Epithelial cell of esophagus (primary cell): ENCODE measurements at regions not wholly inside any gene's neighbourhood (a gene's known extent, or its start where the extent isn't known, plus 50 kb on each side); places are given as distances from the start of the nearest gene placed in this dataset.
A peak's percentile ranks its signal among the peaks of the same experiment; 100 is the strongest.

ENCODE experiments used
- DNase-seq: peaks from one replicate; pipeline ENCODE4 v3.0.0; 2010; ENCODE audit warnings: low read depth
- H3K4me3 ChIP-seq: 2 replicates; pipeline ENCODE4 v1.5.1; 2011; ENCODE audit warnings: mild to moderate bottlenecking, low read length, control low read depth
- TF ChIP-seq, protein P1 (sequence below): IDR thresholded peaks from 2 replicates; pipeline ENCODE4 v1.5.1; 2011; ENCODE audit warnings: low read depth, mild to moderate bottlenecking, low read length, control low read depth, inconsistent platforms; ENCODE audit not compliant: insufficient read depth; ENCODE audit errors: missing control alignments

DNA sequence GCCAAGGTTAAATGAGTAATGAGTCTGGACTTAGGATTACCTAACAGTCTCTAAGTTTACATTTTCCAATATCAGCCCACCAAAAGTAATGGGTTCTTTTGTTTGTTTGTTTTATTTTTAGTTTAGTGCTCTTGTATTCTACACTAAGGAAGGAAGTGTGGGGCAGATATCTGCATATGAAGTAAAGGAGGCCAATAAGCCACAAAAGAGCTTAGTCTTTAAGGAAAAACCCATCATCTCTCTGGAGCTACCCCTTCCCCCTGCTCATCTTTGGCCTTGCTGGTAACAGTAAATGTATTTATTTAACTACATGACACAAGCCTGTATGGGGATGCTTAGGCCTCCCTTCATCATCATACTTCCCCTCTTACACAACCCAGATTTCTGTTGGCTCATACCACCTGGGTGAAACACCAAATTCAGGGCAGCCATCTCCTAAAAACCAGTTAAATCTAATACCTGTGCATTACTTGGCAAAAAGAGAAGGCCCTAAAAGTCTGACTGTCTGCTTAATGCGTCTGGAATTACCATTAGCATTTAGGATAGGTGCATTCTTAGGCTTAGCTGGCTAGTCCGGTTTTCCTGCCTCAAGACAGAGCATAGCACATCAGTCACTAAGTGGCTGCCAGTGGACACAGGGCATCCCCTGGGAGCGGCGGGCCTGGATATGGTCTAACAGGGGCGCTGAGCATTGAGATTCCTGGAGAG, 96.8 kb upstream of the ADGRL2 start:
- TF ChIP-seq, protein P1, sequence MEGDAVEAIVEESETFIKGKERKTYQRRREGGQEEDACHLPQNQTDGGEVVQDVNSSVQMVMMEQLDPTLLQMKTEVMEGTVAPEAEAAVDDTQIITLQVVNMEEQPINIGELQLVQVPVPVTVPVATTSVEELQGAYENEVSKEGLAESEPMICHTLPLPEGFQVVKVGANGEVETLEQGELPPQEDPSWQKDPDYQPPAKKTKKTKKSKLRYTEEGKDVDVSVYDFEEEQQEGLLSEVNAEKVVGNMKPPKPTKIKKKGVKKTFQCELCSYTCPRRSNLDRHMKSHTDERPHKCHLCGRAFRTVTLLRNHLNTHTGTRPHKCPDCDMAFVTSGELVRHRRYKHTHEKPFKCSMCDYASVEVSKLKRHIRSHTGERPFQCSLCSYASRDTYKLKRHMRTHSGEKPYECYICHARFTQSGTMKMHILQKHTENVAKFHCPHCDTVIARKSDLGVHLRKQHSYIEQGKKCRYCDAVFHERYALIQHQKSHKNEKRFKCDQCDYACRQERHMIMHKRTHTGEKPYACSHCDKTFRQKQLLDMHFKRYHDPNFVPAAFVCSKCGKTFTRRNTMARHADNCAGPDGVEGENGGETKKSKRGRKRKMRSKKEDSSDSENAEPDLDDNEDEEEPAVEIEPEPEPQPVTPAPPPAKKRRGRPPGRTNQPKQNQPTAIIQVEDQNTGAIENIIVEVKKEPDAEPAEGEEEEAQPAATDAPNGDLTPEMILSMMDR: no peak
- peak overlapping the region; percentile 61 for H3K4me3 ChIP-seq
- peak; percentile 82 for DNase-seq

DNA sequence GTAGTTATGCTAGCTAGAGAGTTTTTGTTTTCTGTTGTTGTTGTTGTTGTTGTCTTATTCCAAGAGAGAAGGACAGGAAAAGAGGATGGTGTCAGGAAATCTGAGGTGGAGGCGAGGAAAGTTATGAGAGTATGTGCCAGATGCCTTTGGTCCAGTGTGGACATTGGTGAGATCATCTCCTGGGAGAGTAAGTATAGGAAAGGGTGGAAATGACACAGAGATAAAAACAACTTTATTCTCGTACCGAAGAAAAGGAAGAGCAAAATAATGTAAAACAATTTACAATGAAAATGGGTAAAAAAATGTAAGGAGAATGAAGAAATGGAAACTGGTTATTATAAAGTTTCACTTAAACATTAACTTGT, 97.4 kb upstream of the ADGRL2 start:
- H3K4me3 ChIP-seq: peak overlapping the region; percentile 61
- peak; percentile 69 for DNase-seq
- TF ChIP-seq, protein P1: no peak

DNA sequence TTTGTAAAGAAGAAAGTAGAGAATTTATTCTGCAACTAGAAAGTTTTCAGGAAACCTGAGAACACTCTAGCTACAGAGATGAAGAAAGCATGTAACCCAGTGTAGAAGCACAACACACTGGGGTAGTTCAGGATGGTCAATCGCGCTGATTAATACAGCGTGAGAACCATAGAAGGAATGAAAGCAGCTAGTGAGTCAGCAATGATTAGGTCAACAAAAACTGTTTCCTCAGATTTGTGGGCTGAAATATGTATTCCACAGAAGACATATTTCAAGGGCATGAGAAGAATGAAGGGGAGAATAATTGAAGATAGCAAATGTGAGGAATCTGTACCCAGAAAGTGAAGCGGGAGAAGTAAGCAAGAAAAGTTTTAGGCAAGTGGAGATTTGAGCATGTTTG, 97.8 kb upstream of the ADGRL2 start:
- TF ChIP-seq, protein P1: no peak
- peak; percentile 95 for DNase-seq
- peak overlapping the region; percentile 61 for H3K4me3 ChIP-seq

DNA sequence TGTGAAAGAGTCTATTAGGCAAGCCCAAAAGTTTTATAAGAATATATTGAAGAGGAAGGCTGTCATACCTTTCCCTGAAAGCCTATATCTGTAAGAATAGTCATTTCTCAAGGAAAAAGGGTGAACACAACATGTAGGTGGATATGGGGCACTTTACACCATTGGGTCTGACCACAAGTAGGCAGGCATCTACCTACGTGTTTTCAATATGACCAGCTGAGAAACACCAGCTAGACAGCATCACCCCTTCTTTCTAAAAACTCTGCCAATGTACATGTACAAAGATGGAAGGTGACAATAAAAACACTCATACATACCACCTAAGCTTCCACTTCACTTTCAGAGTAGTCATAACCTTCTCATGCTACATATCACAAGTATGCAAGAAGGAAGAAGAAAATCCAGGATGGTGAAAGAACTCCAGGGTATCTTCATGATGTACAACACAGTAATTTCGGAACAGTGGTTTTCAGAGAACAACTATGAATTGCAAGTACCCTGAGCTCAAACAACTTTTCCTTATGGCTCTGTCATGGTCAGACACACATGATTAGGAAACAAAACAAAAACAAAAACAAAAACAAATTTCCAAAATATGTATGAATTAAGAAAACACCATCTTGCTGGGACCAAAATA, 98.5 kb upstream of the ADGRL2 start:
- TF ChIP-seq, protein P1: no peak
- peak overlapping the region; percentile 61 for H3K4me3 ChIP-seq
- peak; percentile 37 for DNase-seq

DNA sequence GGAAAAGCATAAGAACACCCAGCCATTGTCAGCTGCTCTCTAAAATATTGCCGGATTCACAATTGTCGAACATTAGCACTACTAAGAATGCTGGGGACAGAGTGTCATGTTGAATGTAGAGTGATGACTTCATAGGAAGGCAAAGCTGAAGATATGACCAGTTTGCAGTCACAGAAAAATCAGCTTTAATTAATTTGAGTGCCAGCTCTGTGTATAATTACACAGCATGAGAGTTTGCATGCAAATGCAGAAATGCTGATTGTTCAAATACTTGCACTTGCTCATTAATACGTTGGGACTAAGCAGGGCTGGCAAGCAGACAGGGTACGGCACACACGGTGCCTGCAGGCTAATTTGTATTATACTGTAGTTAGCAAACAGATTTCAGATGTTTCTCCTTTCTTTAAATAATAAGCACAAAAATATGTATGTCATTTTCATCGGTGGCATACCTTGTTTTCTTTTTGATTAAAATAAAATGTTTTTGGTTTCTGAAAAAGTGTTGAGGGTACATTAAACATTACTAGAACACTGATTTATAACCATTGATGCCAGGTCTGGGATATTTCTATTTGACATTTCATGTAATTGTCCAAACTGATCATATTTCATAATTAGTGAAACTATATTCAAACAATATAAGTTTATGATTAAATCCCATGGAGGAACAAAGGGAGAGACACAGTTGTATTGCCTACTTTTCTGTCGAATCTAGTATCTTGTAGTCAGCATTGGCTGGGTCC, 99.8 kb upstream of the ADGRL2 start:
- TF ChIP-seq, protein P1: no peak
- H3K4me3 ChIP-seq: peak overlapping the region; percentile 61
- DNase-seq: peak; percentile 27

DNA sequence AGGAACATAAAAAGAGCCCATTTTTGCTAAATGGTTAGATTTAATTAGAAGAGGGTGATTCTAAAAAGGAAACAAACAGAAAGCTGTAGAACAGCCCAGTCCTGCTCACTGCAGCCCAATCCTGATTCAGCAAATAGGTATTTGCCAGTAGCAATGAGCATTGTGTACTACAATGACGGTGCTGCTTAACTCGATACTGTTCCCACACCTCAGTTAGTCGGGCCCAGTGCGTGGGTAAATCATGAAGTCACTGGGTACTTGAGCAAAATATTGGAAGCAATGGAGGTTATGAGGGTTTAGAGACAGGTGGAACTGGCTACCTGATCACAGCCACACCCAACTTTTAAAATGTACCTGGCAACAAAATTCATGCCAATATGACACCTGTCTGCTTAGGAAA, 101.5 kb upstream of the ADGRL2 start:
- peak; percentile 99 for DNase-seq
- TF ChIP-seq, protein P1: no peak
- H3K4me3 ChIP-seq: peak overlapping the region; percentile 61
